Muscle layer of duodenum (tissue), 2 donors: ENCODE measurements at regions not wholly inside any gene's neighbourhood (a gene's known extent, or its start where the extent isn't known, plus 50 kb on each side); places are given as distances from the start of the nearest gene placed in this dataset.

Source experiments
- H3K27ac ChIP-seq: one replicate; pipeline ENCODE4 v1.7.0; 2013; ENCODE audit warnings: mild to moderate bottlenecking, low read length
- H3K27me3 ChIP-seq: one replicate; pipeline ENCODE4 v1.7.0; 2013; ENCODE audit warnings: low read depth, mild to moderate bottlenecking, control low read depth, low read length
- H3K36me3 ChIP-seq, 2 donors: one replicate each; pipeline ENCODE4 v1.7.0; 2013; ENCODE audit warnings: low read length in 2 of 2, control low read depth in 1 of 2, mild to moderate bottlenecking in 1 of 2; ENCODE audit not compliant: insufficient read depth in 2 of 2, control insufficient read depth in 1 of 2
- H3K4me1 ChIP-seq, 2 donors: one replicate each; pipeline ENCODE4 v1.7.0; 2013; ENCODE audit warnings: low read length in 2 of 2, mild to moderate bottlenecking in 2 of 2, control low read depth in 1 of 2, moderate library complexity in 1 of 2; ENCODE audit not compliant: insufficient read depth in 2 of 2, control insufficient read depth in 1 of 2
- H3K4me3 ChIP-seq, 2 donors: one replicate each; pipeline ENCODE4 v1.7.0; 2013; ENCODE audit warnings: low read length in 2 of 2, low read depth in 1 of 2, mild to moderate bottlenecking in 1 of 2
- H3K9me3 ChIP-seq, 2 donors: one replicate each; pipeline ENCODE4 v1.7.0; 2013; ENCODE audit warnings: low read length in 2 of 2, control low read depth in 1 of 2, mild to moderate bottlenecking in 1 of 2; ENCODE audit not compliant: control insufficient read depth in 1 of 2
- donor health status: healthy.

DNA sequence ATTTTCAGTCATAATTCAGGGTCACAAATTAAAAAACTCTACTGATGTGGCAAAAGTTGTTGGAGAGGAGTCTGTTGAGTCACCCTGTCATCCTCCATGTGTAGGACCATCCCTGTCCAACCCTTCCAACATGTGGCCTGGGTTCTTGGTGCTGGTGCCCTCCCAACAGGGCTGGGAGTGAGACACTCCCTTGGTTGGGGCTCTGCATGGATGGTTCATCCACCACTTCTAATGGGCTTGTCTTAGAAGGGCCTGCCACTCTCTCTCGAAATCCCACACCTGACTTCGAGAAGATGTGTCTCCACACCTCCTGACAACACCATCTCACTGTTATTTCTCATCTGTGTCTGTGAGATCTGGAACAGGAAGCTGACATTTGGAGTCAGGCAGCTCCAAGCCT, 312.2 kb upstream of the IRX4 start:
- no peaks in the 10 kb centered on the region for H3K27me3 ChIP-seq
- peaks cover 4 to 15% of the 10 kb centered on the region in 2 donors for H3K9me3 ChIP-seq
- H3K4me1 ChIP-seq = no peaks in the 10 kb centered on the region
- peak overlapping the region in 1 of 2 donors; percentile 20 for H3K4me3 ChIP-seq
- H3K27ac ChIP-seq = no peak overlapping the region
- H3K36me3 ChIP-seq = no peaks in the 10 kb centered on the region

DNA sequence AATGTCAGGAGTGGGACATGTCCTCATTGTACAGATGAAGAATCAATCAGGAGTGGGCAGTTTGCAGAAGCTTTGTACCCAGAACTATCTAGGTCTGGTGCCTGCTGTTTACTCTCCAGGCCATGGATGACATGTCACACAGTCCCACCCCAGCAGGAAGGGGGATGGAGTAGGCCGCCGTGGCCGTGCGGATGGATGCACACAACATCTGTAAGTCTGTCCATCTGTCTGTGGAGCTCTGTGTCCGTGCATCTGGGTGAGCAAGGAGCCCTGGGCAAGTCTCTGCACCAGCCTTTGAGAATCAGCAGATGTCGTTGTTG, 311.5 kb upstream of the IRX4 start:
- Histone ChIP-seq H3K4me1 (no peaks in the 10 kb centered on the region), H3K36me3 (no peaks in the 10 kb centered on the region), H3K27ac (no peak overlapping the region), H3K9me3 (peaks cover 4 to 15% of the 10 kb centered on the region in 2 donors), H3K27me3 (no peaks in the 10 kb centered on the region), H3K4me3 (no peak overlapping the region)

DNA sequence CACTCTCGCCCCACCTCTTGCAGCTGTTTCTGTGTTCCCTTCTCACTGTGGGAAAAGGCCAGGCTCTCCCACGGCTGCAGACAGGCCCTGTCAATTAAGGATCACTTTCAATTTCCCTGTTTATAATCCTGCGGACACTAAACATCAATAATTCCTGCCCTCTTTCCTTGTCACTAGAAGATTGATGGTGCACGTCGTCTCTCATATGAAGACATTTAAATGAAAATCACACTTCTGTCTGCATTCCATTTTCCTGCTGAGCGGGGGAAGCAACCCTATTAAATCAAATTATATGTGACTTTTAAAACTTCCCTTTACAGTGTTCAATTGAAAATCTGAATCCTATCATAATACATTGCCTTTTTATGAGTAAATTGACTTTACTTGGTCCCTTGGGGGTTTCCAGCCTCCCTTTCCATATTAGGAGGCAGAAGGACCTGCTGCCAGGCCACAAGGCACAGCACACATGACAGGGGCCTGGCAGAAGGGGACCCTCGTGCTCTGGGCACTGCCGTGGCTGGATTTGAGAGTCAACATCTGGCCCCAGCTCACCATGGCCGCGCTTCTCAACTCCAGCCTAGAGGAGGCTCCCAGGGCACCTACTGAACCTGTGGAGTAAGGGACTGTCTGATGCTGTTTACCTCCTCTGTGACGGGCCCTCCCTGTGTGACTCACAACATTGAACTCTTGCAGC, 311.0 kb upstream of the IRX4 start:
- Histone ChIP-seq H3K36me3 (no peaks in the 10 kb centered on the region), H3K4me1 (no peaks in the 10 kb centered on the region), H3K4me3 (no peak overlapping the region), H3K27ac (no peak overlapping the region), H3K27me3 (no peaks in the 10 kb centered on the region), H3K9me3 (peaks cover 4 to 15% of the 10 kb centered on the region in 2 donors)

DNA sequence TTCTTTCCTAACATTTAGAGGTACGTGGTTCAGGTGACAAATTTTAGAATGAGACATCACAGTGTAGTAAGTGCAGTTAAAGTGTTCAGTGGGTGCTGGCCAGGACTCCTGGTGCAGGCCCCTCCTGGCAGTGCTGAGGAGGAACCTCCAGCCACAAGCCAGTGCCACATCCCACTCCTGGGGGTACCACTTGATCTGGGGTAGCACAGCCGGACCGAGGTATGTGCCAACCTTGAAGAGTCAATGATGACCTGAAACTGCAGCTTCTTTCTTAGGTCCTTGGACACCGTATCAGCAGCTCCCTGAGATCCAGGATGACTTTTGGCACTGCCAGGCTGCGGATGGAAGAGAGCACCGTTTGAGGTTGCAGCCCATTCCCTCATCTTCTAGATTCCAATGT, 310.4 kb upstream of the IRX4 start:
- peaks cover 4 to 15% of the 10 kb centered on the region in 2 donors for H3K9me3 ChIP-seq
- no peak overlapping the region for H3K27ac ChIP-seq
- H3K36me3 ChIP-seq = no peaks in the 10 kb centered on the region
- no peaks in the 10 kb centered on the region for H3K4me1 ChIP-seq
- H3K27me3 ChIP-seq = no peaks in the 10 kb centered on the region
- no peak overlapping the region for H3K4me3 ChIP-seq

DNA sequence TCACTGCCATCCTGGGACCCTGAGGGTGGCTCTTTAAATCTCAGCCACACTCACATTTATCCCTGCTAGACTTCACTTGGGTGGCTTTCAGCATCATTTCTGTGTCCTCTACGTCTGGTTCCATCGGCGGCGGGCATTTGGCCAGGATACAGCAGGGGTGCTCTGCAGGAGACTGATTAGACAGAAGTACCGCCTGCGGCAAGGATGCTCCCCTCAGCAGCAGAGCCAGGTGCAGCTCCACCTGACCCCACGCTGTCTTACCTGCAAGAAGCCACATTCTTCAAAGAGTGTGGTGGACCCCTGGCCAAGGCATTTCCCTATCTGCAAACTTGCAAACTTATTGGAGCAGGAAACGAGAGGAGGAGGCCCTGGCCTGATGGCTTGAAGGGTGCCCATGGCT, 309.8 kb upstream of the IRX4 start:
- Histone ChIP-seq H3K36me3 (no peaks in the 10 kb centered on the region), H3K27me3 (no peaks in the 10 kb centered on the region), H3K27ac (no peak overlapping the region), H3K9me3 (peaks cover 4 to 15% of the 10 kb centered on the region in 2 donors), H3K4me3 (no peak overlapping the region), H3K4me1 (no peaks in the 10 kb centered on the region)

DNA sequence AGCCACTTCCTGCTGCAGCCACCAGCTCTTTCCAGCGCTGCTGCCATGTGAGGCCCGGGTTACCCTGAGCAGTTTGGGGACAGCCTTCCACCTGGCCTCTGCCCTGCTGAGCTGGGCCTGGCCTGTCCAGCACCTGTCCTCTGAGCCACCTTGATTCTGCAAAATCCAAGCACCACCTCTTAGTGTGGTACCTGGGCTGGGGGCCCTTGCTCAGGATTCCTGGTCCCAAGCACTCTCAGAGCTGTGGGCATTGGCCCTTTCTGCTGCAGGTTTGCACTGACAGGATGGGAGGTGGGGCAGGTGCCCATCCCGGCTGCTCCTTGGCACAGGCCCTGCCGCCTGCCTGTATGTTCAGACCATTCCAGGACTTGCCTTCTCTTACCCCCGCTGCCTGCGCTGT, 309.2 kb upstream of the IRX4 start:
- H3K4me1 ChIP-seq = no peaks in the 10 kb centered on the region
- H3K27ac ChIP-seq = no peak overlapping the region
- no peak overlapping the region for H3K4me3 ChIP-seq
- no peaks in the 10 kb centered on the region for H3K27me3 ChIP-seq
- no peaks in the 10 kb centered on the region for H3K36me3 ChIP-seq
- peaks cover 4 to 15% of the 10 kb centered on the region in 2 donors for H3K9me3 ChIP-seq

DNA sequence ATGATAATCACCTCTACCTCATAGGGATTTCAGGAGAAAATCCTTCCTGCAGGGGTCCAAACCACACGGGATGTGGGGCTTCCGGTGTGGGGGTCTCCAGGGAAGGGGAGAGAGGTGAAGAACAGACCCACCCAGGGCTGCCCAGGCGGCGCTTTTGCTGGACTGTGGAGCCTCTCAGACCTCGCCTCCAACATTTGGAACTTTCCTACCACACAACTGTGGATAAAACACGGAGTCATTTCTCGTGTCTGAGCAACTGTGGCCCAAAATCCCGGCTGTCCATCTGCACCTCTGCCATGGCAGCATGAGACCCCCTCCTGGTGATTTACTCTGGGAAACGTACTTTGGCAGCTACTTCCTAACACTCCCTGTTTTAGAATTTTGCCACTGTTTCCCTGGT, 307.8 kb upstream of the IRX4 start:
- H3K27me3 ChIP-seq = no peaks in the 10 kb centered on the region
- no peaks in the 10 kb centered on the region for H3K4me1 ChIP-seq
- H3K27ac ChIP-seq = no peak overlapping the region
- H3K36me3 ChIP-seq = no peaks in the 10 kb centered on the region
- no peak overlapping the region for H3K4me3 ChIP-seq
- H3K9me3 ChIP-seq = peaks cover 4 to 15% of the 10 kb centered on the region in 2 donors

DNA sequence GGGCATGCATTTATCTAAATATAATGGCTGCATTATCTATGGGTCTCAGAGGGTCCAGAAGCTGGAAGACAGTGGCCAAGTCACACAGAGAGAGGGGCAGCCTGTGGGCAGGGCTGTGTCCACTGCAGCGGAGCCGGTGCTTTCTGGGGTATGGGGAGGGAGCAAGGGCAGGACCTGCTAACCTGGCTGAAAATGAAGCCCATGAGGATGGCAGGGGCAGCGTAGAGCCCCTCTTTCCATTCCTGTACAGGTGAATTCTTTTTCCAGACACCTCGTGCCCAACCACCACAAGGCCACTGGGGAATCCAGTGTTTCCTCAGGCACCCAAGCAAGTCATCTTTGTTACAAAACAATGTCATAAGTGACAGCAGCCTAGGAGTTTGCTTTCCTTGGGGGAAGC, 305.9 kb upstream of the IRX4 start:
- no peak overlapping the region for H3K4me3 ChIP-seq
- H3K4me1 ChIP-seq = no peaks in the 10 kb centered on the region
- H3K9me3 ChIP-seq = no peaks in the 10 kb centered on the region
- H3K27me3 ChIP-seq = no peaks in the 10 kb centered on the region
- H3K36me3 ChIP-seq = no peaks in the 10 kb centered on the region
- H3K27ac ChIP-seq = no peak overlapping the region

DNA sequence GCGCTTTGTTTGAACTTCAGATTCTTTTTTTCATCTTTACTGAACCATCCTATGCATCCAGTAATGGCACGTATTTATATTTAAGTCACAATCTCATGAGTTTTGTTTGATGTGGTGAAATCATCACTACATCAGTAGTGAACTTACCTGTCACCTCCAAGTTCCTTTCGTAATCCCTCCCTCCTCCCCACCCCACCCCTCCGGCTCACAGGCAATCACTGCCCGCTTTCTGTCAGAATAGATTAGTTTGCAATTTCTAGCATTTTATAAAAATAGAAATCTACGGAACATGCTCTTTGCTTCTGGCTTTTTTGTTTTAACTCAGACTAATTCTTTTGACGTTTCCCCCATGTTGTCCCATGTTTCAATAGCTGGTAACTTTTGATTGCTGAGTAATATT, 305.4 kb upstream of the IRX4 start:
- no peaks in the 10 kb centered on the region for H3K9me3 ChIP-seq

DNA sequence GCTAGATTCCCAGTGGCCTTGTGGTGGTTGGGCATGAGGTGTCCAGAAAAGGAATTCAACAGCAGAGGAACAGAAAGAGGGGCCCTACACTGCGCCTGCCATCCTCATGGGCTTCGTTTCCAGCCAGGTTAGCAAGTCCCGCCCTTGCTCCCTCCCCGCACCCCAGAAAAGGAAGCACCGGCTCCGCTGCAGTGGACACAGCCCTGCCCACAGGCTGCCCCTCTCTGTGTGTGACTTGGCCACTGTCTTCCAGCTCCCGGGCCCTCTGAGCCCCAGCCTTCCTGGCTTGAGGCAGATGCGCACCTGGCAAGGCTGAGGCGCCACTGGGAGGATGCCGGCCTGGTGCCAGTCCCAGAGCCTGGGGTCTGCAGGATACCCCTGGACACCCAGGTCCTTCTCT, 305.0 kb upstream of the IRX4 start:
- Histone ChIP-seq H3K27me3 (no peaks in the 10 kb centered on the region), H3K36me3 (no peaks in the 10 kb centered on the region), H3K4me1 (no peaks in the 10 kb centered on the region), H3K27ac (no peak overlapping the region), H3K4me3 (no peak overlapping the region), H3K9me3 (no peaks in the 10 kb centered on the region)

More for the DNA sequence above, 305.4 kb upstream of the IRX4 start:
- H3K4me1 ChIP-seq = no peaks in the 10 kb centered on the region
- H3K27ac ChIP-seq = no peak overlapping the region
- H3K4me3 ChIP-seq = no peak overlapping the region
- H3K27me3 ChIP-seq = no peaks in the 10 kb centered on the region
- H3K36me3 ChIP-seq = no peaks in the 10 kb centered on the region

DNA sequence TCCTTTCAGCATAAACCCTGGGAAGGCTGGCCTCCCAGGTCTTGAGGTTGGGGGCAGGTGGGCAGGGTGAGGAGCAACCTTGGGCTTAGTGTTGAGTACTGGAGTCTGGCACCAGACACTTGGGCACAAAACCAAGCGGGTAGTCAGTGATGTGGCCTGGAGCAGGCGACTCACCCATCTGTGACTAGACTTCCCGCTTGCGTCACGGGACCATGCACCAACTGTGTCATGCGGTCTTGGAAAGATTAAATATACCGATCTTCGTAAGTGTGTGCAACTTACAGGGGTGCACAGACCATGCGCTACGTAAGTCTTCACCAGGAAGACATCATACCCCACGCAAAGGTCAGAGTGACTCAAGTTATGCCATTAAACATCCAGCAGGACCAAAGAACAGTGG, 304.4 kb upstream of the IRX4 start:
- no peaks in the 10 kb centered on the region for H3K27me3 ChIP-seq
- H3K4me1 ChIP-seq = no peaks in the 10 kb centered on the region
- H3K36me3 ChIP-seq = no peaks in the 10 kb centered on the region
- H3K4me3 ChIP-seq = no peak overlapping the region
- no peaks in the 10 kb centered on the region for H3K9me3 ChIP-seq
- H3K27ac ChIP-seq = no peak overlapping the region

DNA sequence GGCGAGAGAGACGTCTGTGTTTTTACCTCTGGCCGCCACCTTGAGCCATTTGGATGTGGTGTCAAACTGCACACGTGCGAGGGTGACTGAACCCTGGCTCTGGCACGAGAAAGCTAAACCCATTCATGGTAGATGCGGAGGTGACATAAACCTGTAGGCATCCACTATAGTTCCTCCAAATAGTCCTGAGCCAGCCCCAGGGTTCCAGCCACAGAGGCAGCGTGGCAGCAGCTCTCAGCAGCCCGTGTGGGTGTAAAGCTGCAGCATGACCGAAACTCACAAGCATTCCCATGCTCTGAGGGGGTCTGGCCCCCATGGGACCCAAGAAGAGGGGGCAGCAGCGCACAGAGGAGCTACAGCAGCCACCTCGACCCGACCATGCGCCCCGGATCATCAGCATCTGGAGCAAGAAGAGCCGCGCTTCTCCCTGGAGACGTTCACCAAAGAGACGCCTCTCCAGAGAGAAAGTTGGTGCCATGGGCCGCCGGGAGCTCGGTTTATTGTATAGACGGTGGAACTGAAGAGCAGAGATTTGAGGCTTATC, 303.8 kb upstream of the IRX4 start:
- H3K27ac ChIP-seq = no peak overlapping the region
- no peak overlapping the region for H3K4me3 ChIP-seq
- H3K4me1 ChIP-seq = no peaks in the 10 kb centered on the region
- H3K27me3 ChIP-seq = no peaks in the 10 kb centered on the region
- H3K9me3 ChIP-seq = no peaks in the 10 kb centered on the region
- H3K36me3 ChIP-seq = no peaks in the 10 kb centered on the region
